ENCODE measurements at regions not wholly inside any gene's neighbourhood (a gene's known extent, or its start where the extent isn't known, plus 50 kb on each side); places are given as distances from the start of the nearest gene placed in this dataset.

DNA sequence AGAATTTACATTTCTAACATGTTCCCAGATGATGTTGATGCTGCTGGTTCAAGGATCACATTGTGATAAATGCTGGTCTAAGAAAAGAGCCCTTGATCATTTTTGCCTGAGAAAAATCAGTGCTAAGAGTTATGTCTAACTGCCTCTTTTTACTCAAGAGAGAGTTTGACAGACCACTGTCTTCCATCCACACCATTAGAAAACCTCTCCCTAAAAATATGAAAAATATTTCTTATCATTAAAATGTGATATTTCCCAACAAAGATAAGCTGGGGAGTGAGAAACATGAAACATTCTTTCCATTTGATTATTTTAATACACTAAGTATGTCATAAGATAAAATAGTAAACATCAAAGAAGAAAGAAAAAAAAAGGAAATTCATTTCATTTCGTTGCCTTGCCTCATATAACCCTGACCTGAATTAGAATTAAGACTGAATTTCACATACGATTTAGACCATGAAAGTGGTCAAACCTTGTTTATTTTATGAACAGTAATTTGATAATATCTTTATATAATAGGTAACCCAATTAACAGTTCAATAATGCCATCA is 471.8 kb upstream of the ARHGEF26 start:
- no peak for TF ChIP-seq CTCF (IDR thresholded peaks at IDR 0.05)
- DNase-seq (no peak), ATAC-seq (ENCODE audit: low read depth) (no peak)
- H3K4me1 Mint-ChIP-seq = no peaks in the 10 kb centered on the region
- H3K36me3 Mint-ChIP-seq (ENCODE audit: low read depth) = no peaks in the 10 kb centered on the region
- H3K27me3 Mint-ChIP-seq = peaks cover 2% of the 10 kb centered on the region
- ChIA-PET POLR2A (no interaction called here), CTCF (no interaction called here)
- intact Hi-C loops (cut with micrococcal nuclease) = no loop called here
- H3K9me3 Mint-ChIP-seq = peaks cover 6% of the 10 kb centered on the region
- no peak overlapping the region for H3K27ac Mint-ChIP-seq
- H3K4me3 Mint-ChIP-seq = no peak overlapping the region

DNA sequence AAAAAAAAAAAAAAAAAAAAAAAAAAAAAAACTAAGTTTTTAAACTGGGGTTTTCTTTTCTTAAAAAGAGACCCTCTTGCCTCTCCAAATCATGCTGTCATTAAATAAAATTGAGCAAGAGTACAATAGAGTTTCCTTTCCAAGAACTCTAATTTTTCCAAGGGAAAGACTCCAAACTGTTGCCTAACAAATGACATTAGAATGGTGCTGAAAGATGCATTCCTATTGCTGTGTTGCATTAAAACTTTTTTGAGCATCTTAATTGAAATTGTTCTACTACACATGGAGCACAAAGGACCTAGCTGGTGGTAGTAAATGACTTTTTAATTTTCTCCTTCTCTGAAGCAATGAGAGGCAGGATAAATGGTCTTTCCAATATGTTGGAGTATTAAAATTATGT is 469.1 kb upstream of the ARHGEF26 start:
- no peak for TF ChIP-seq CTCF (IDR thresholded peaks at IDR 0.05)
- Mint-ChIP-seq H3K9me3 (no peaks in the 10 kb centered on the region), H3K4me3 (no peak overlapping the region), H3K36me3 (ENCODE audit: low read depth) (no peaks in the 10 kb centered on the region), H3K4me1 (no peaks in the 10 kb centered on the region), H3K27me3 (no peaks in the 10 kb centered on the region), H3K27ac (no peak overlapping the region)
- POLR2A ChIA-PET = no interaction called here
- ATAC-seq (ENCODE audit: low read depth) (no peak), DNase-seq (no peak)
- intact Hi-C loops (cut with micrococcal nuclease) = no loop called here
- CTCF ChIA-PET = no interaction called here

GRCh38 chr3:153657046-153657445 is 464.1 kb upstream of the ARHGEF26 start:
- POLR2A ChIA-PET = no interaction called here
- ATAC-seq (ENCODE audit: low read depth) (no peak), DNase-seq (no peak)
- peaks cover 8% of the 10 kb centered on the region for H3K9me3 Mint-ChIP-seq
- H3K27ac Mint-ChIP-seq = no peak overlapping the region
- H3K4me3 Mint-ChIP-seq = no peak overlapping the region
- intact Hi-C loops (cut with micrococcal nuclease) = no loop called here
- H3K4me1 Mint-ChIP-seq = no peaks in the 10 kb centered on the region
- CTCF ChIA-PET = no interaction called here
- H3K27me3 Mint-ChIP-seq = no peaks in the 10 kb centered on the region
- no peaks in the 10 kb centered on the region for H3K36me3 Mint-ChIP-seq (ENCODE audit: low read depth)
- no peak for TF ChIP-seq CTCF (IDR thresholded peaks at IDR 0.05)

DNA sequence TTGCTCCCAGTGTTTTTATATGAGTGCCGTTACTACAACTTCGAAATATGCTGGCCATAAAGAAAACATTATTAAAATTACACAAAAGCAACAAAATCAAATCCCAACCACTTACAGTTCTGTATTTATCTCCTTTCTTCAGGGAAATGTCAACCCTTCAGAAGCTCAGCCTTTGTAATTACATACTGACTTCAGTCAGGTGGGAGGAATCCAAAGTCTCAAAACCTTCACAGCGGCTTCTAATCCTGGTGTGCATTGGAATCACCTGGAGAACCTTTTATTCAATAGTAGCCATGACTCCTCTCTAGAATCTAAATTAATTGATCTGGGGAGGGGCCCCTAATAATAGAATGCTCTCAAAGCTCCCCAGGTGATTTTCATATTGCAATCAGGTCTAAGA is 463.7 kb upstream of the ARHGEF26 start:
- ChIA-PET POLR2A (no interaction called here), CTCF (no interaction called here)
- intact Hi-C loops (cut with micrococcal nuclease) = no loop called here
- ATAC-seq (ENCODE audit: low read depth) = no peak
- no peak for TF ChIP-seq CTCF (IDR thresholded peaks at IDR 0.05)
- no peak for DNase-seq
- Mint-ChIP-seq H3K27me3 (no peaks in the 10 kb centered on the region), H3K27ac (no peak overlapping the region), H3K9me3 (peaks cover 8% of the 10 kb centered on the region), H3K4me1 (no peaks in the 10 kb centered on the region), H3K4me3 (no peak overlapping the region), H3K36me3 (ENCODE audit: low read depth) (no peaks in the 10 kb centered on the region)

- no peak overlapping the region for H3K27ac Mint-ChIP-seq
- H3K27me3 Mint-ChIP-seq = no peaks in the 10 kb centered on the region
- ChIA-PET POLR2A (no interaction called here), CTCF (no interaction called here)
- TF ChIP-seq CTCF (IDR thresholded peaks at IDR 0.05) = no peak
- no peak for DNase-seq
- H3K4me3 Mint-ChIP-seq = no peak overlapping the region
- ATAC-seq (ENCODE audit: low read depth) = no peak
- no peaks in the 10 kb centered on the region for H3K4me1 Mint-ChIP-seq
- H3K9me3 Mint-ChIP-seq = peaks cover 10% of the 10 kb centered on the region
- intact Hi-C loops (cut with micrococcal nuclease) = no loop called here
- H3K36me3 Mint-ChIP-seq (ENCODE audit: low read depth) = no peaks in the 10 kb centered on the region
Measured at GRCh38 chr3:153658136-153658535, 463.1 kb upstream of the ARHGEF26 start.
